ENCODE measurements at regions not wholly inside any gene's neighbourhood (a gene's known extent, or its start where the extent isn't known, plus 50 kb on each side); places are given as distances from the start of the nearest gene placed in this dataset.

GRCh38 chr6:11868392-11868791 lies 89.8 kb upstream of the ADTRP start:
- Histone ChIP-seq H3K79me1 (ENCODE audit: low read depth, low read length) (no peaks in the 10 kb centered on the region), H3K27me3 (ENCODE audit: control insufficient read depth in 3 of 3, insufficient read depth in 3 of 3, low read depth in 1 of 3, low read length in 3 of 3) (no peaks in the 10 kb centered on the region), H3K4me2 (ENCODE audit: insufficient read depth, low read length, poor library complexity, severe bottlenecking) (no peak overlapping the region), H3K36me3 (replicated peaks in 1 of 2; ENCODE audit: control insufficient read depth in 2 of 2, insufficient read depth in 2 of 2, low read length in 2 of 2) (no peaks in the 10 kb centered on the region), H3K23ac (ENCODE audit: low read depth, low read length, poor library complexity) (no peak overlapping the region), H3K4me3 (ENCODE audit: low read length in 2 of 2) (no peak overlapping the region), H3K27ac (replicated peaks; ENCODE audit: low read length) (no peak overlapping the region), H4K91ac (ENCODE audit: low read depth, low read length, poor library complexity) (no peak overlapping the region), H4K8ac (ENCODE audit: low read depth, low read length) (no peak overlapping the region), H3K14ac (ENCODE audit: low read length) (no peak overlapping the region), H3K18ac (ENCODE audit: low read length) (no peak overlapping the region), H2BK12ac (ENCODE audit: low read length) (no peak overlapping the region), H3K4me1 (ENCODE audit: control insufficient read depth in 2 of 2, insufficient read depth in 1 of 2, low read depth in 1 of 2, low read length in 2 of 2) (no peaks in the 10 kb centered on the region), H2BK15ac (ENCODE audit: low read length) (no peak overlapping the region), H2AFZ (ENCODE audit: low read length) (no peak overlapping the region), H3K4ac (ENCODE audit: low read length) (no peak overlapping the region), H2BK120ac (ENCODE audit: low read depth, low read length) (no peak overlapping the region), H3K9me3 (replicated peaks in 1 of 2; ENCODE audit: control insufficient read depth in 2 of 2, insufficient read depth in 1 of 2, low read depth in 1 of 2, low read length in 2 of 2) (peaks cover 0 to 3% of the 10 kb centered on the region in 2 donors), H2BK5ac (ENCODE audit: low read length) (no peak overlapping the region), H2AK5ac (ENCODE audit: low read depth, low read length) (no peak overlapping the region), H3K9ac (ENCODE audit: low read depth, low read length, poor library complexity) (no peak overlapping the region)
- no peak for DNase-seq (ENCODE audit: low spot score)
- no CpG with 5 or more reads among the region's 6 CpGs for WGBS, 2 donors (ENCODE audit: extremely low coverage in 2 of 2, insufficient read length in 2 of 2, insufficient replicate concordance in 1 of 2)

GRCh38 chr6:11865680-11866300 lies 87.2 kb upstream of the ADTRP start:
- Histone ChIP-seq H3K9me3 (replicated peaks in 1 of 2; ENCODE audit: control insufficient read depth in 2 of 2, insufficient read depth in 1 of 2, low read depth in 1 of 2, low read length in 2 of 2) (peaks cover 0 to 2% of the 10 kb centered on the region in 2 donors), H2BK5ac (ENCODE audit: low read length) (no peak overlapping the region), H2BK15ac (ENCODE audit: low read length) (no peak overlapping the region), H3K4ac (ENCODE audit: low read length) (no peak overlapping the region), H3K23ac (ENCODE audit: low read depth, low read length, poor library complexity) (no peak overlapping the region), H4K8ac (ENCODE audit: low read depth, low read length) (no peak overlapping the region), H3K14ac (ENCODE audit: low read length) (no peak overlapping the region), H2BK120ac (ENCODE audit: low read depth, low read length) (no peak overlapping the region), H3K27me3 (ENCODE audit: control insufficient read depth in 3 of 3, insufficient read depth in 3 of 3, low read depth in 1 of 3, low read length in 3 of 3) (no peaks in the 10 kb centered on the region), H3K4me1 (ENCODE audit: control insufficient read depth in 2 of 2, insufficient read depth in 1 of 2, low read depth in 1 of 2, low read length in 2 of 2) (no peaks in the 10 kb centered on the region), H3K79me1 (ENCODE audit: low read depth, low read length) (no peaks in the 10 kb centered on the region), H3K36me3 (replicated peaks in 1 of 2; ENCODE audit: control insufficient read depth in 2 of 2, insufficient read depth in 2 of 2, low read length in 2 of 2) (no peaks in the 10 kb centered on the region), H3K18ac (ENCODE audit: low read length) (no peak overlapping the region), H3K4me3 (ENCODE audit: low read length in 2 of 2) (no peak overlapping the region), H4K91ac (ENCODE audit: low read depth, low read length, poor library complexity) (no peak overlapping the region), H3K27ac (replicated peaks; ENCODE audit: low read length) (no peak overlapping the region), H2AFZ (ENCODE audit: low read length) (no peak overlapping the region), H2AK5ac (ENCODE audit: low read depth, low read length) (no peak overlapping the region), H3K9ac (ENCODE audit: low read depth, low read length, poor library complexity) (no peak overlapping the region), H3K4me2 (ENCODE audit: insufficient read depth, low read length, poor library complexity, severe bottlenecking) (no peak overlapping the region), H2BK12ac (ENCODE audit: low read length) (no peak overlapping the region)
- no CpG with 5 or more reads among the region's 8 CpGs for WGBS, 2 donors (ENCODE audit: extremely low coverage in 2 of 2, insufficient read length in 2 of 2, insufficient replicate concordance in 1 of 2)
- DNase-seq (ENCODE audit: low spot score): no peak

GRCh38 chr6:11858439-11858838 lies 79.8 kb upstream of the ADTRP start:
- H2AK5ac ChIP-seq (ENCODE audit: low read depth, low read length): no peak overlapping the region
- no peak overlapping the region for H4K8ac ChIP-seq (ENCODE audit: low read depth, low read length)

GRCh38 chr6:11855743-11856142 lies 77.1 kb upstream of the ADTRP start:
- Histone ChIP-seq H4K91ac (ENCODE audit: low read depth, low read length, poor library complexity) (no peak overlapping the region), H3K36me3 (replicated peaks in 1 of 2; ENCODE audit: control insufficient read depth in 2 of 2, insufficient read depth in 2 of 2, low read length in 2 of 2) (no peaks in the 10 kb centered on the region), H3K79me1 (ENCODE audit: low read depth, low read length) (no peaks in the 10 kb centered on the region), H3K4me2 (ENCODE audit: insufficient read depth, low read length, poor library complexity, severe bottlenecking) (no peak overlapping the region), H3K27ac (replicated peaks; ENCODE audit: low read length) (no peak overlapping the region), H3K9ac (ENCODE audit: low read depth, low read length, poor library complexity) (no peak overlapping the region), H3K27me3 (ENCODE audit: control insufficient read depth in 3 of 3, insufficient read depth in 3 of 3, low read depth in 1 of 3, low read length in 3 of 3) (no peaks in the 10 kb centered on the region), H2BK15ac (ENCODE audit: low read length) (no peak overlapping the region), H2BK5ac (ENCODE audit: low read length) (no peak overlapping the region), H3K4ac (ENCODE audit: low read length) (no peak overlapping the region), H3K14ac (ENCODE audit: low read length) (no peak overlapping the region), H2AFZ (ENCODE audit: low read length) (no peak overlapping the region), H3K23ac (ENCODE audit: low read depth, low read length, poor library complexity) (no peak overlapping the region), H3K9me3 (replicated peaks in 1 of 2; ENCODE audit: control insufficient read depth in 2 of 2, insufficient read depth in 1 of 2, low read depth in 1 of 2, low read length in 2 of 2) (no peaks in the 10 kb centered on the region), H2AK5ac (ENCODE audit: low read depth, low read length) (no peak overlapping the region), H2BK120ac (ENCODE audit: low read depth, low read length) (no peak overlapping the region), H3K4me3 (ENCODE audit: low read length in 2 of 2) (no peak overlapping the region), H2BK12ac (ENCODE audit: low read length) (no peak overlapping the region), H4K8ac (ENCODE audit: low read depth, low read length) (no peak overlapping the region), H3K18ac (ENCODE audit: low read length) (no peak overlapping the region), H3K4me1 (ENCODE audit: control insufficient read depth in 2 of 2, insufficient read depth in 1 of 2, low read depth in 1 of 2, low read length in 2 of 2) (peaks cover 0 to 3% of the 10 kb centered on the region in 2 donors)
- DNase-seq (ENCODE audit: low spot score): no peak
- WGBS, 2 donors (ENCODE audit: extremely low coverage in 2 of 2, insufficient read length in 2 of 2, insufficient replicate concordance in 1 of 2): no CpG with 5 or more reads among the region's 4 CpGs

More at GRCh38 chr6:11858439-11858838, 79.8 kb upstream of the ADTRP start:
- Histone ChIP-seq H3K36me3 (replicated peaks in 1 of 2; ENCODE audit: control insufficient read depth in 2 of 2, insufficient read depth in 2 of 2, low read length in 2 of 2) (no peaks in the 10 kb centered on the region), H3K9me3 (replicated peaks in 1 of 2; ENCODE audit: control insufficient read depth in 2 of 2, insufficient read depth in 1 of 2, low read depth in 1 of 2, low read length in 2 of 2) (no peaks in the 10 kb centered on the region), H3K23ac (ENCODE audit: low read depth, low read length, poor library complexity) (no peak overlapping the region), H3K4me1 (ENCODE audit: control insufficient read depth in 2 of 2, insufficient read depth in 1 of 2, low read depth in 1 of 2, low read length in 2 of 2) (no peaks in the 10 kb centered on the region), H2BK15ac (ENCODE audit: low read length) (no peak overlapping the region), H2BK5ac (ENCODE audit: low read length) (no peak overlapping the region), H3K14ac (ENCODE audit: low read length) (no peak overlapping the region), H2BK12ac (ENCODE audit: low read length) (no peak overlapping the region), H3K4ac (ENCODE audit: low read length) (no peak overlapping the region), H3K27me3 (ENCODE audit: control insufficient read depth in 3 of 3, insufficient read depth in 3 of 3, low read depth in 1 of 3, low read length in 3 of 3) (no peaks in the 10 kb centered on the region), H3K27ac (replicated peaks; ENCODE audit: low read length) (no peak overlapping the region), H3K79me1 (ENCODE audit: low read depth, low read length) (no peaks in the 10 kb centered on the region), H3K18ac (ENCODE audit: low read length) (no peak overlapping the region), H3K4me3 (ENCODE audit: low read length in 2 of 2) (no peak overlapping the region), H4K91ac (ENCODE audit: low read depth, low read length, poor library complexity) (no peak overlapping the region), H3K4me2 (ENCODE audit: insufficient read depth, low read length, poor library complexity, severe bottlenecking) (no peak overlapping the region), H3K9ac (ENCODE audit: low read depth, low read length, poor library complexity) (no peak overlapping the region), H2BK120ac (ENCODE audit: low read depth, low read length) (no peak overlapping the region), H2AFZ (ENCODE audit: low read length) (no peak overlapping the region)
- DNase-seq (ENCODE audit: low spot score): no peak
